HG03175 (cell line): ENCODE measurements at regions not wholly inside any gene's neighbourhood (a gene's known extent, or its start where the extent isn't known, plus 50 kb on each side); places are given as distances from the start of the nearest gene placed in this dataset.

Experiments used
- ATAC-seq: cut with Tn5 transposase; IDR thresholded peaks from one replicate; pipeline ENCODE4 v1.9.1; 2021; ENCODE audit warnings: mild to moderate bottlenecking, moderate library complexity; ENCODE audit not compliant: unreplicated experiment

DNA sequence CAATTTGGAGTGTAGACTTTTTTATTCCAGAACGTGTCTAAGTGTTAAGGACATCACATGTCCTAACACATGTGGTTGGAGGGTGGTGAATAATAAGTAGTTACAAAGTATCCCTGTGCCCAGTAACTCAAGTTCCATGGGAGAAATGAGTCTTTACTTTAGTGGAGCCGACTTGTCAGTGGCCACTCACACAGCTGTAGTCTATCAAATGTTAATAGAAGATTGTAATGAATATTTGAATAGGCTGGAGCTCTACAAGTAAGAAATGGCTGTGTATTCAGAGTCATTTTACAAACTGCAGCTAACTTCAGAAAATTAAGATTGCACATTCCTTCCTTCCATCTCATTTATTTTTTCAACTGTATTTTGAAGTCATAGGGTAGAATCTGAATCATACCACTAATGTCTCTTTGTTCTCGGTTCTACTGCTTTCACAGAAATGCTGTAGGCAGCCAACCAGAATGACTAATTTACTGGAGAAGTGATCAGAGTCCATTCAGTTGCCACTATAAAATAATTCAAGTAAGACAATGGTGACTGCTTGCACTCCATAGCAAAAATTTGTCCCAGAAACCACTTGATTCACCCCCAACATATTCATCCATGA, 394.8 kb downstream of the NR2F1-AS1 start:
- ATAC-seq = no peak

- ATAC-seq = no peak
Measured at GRCh38 chr5:93184041-93184440, 397.0 kb downstream of the NR2F1-AS1 start.

DNA sequence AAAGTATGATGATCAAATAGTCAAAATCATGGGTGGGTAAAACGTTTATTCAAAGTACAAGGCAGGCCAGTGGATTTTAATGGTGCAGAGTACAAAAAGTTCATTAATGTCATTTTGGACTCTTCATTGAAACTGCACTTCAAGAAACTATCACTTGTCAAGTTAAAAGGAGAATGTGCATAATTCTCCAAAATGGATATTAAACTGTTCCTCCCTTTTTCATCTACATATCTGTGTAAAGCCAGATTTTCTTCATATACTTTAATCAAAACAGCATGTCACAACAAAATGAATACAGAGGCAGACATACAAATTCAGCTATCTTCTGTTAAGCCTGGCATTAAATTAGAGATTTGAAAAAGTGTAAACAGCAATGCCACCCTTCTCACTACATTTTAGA, 401.6 kb downstream of the NR2F1-AS1 start:
- ATAC-seq = no peak

GRCh38 chr5:93174930-93175329, 406.1 kb downstream of the NR2F1-AS1 start:
- ATAC-seq = no peak

- no peak for ATAC-seq
Measured at GRCh38 chr5:93165559-93165958, 415.5 kb downstream of the NR2F1-AS1 start.

DNA sequence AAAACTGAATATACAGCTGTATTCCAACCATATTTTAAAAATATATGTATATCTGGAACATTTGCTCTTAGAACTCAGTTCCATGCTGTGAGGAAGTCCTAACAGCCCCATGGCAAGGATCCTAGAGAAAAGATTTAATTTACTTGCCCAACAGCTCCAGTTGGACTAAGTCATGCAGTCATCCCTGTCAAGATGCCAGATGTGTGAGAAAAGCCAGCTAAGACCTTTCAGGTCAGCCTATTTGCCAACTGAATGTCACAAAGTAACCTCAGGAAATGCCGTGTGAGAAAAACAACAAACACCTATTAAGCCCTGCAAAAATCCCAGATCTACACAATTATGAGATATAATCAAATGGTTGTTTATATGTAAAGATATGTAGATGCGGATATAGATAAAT, 416.3 kb downstream of the NR2F1-AS1 start:
- no peak for ATAC-seq

- no peak for ATAC-seq
Measured at GRCh38 chr5:93163010-93163663, 417.9 kb downstream of the NR2F1-AS1 start.

DNA sequence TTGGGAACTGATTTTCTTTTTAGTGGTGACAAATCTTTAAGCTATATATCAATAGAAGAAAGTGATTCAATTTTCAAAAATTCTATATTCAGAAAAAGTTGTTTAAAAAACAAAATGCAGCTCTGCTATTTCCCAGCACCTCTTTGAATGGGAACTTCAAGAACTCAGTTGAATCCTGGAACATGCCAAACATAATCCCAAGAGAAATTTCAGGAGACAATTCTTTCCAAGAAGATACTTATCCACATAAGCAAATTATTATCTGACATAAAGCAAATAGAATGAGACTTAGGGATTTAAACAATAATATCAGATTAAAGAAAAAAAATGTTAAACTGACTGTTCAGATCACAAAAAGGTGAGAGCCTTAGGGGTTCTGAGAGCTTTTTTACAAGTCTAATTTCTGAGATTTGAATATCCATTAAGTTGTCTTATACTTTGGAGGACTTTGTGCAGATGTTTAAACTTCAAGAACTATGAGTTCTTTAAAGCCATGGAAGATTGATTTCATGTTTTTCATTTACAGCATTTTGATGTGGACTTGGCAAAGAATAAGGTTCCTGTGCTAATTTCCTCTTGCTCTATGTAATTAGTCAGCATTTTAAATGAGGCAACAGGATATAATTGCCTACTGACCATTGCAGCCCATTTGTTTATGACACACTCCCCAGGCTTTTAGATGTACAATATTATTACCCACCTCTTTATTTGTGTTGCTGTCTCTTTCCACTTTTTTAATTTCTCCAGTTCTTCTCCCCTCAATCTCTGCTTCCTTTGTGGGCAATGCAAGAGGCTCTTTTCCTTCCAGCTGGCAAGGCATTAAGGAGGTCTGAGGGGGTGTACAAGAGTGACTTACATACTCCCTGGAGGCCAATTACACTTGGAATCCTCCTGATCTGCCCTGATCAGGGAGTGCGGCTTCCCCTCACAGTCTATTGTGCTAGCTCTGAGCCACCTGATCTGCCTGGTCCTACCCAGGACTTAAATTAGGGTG, 419.1 kb downstream of the NR2F1-AS1 start:
- no peak for ATAC-seq

- no peak for ATAC-seq
Measured at GRCh38 chr5:93158841-93159240, 422.2 kb downstream of the NR2F1-AS1 start.

GRCh38 chr5:93156566-93156965, 424.5 kb downstream of the NR2F1-AS1 start:
- no peak for ATAC-seq

DNA sequence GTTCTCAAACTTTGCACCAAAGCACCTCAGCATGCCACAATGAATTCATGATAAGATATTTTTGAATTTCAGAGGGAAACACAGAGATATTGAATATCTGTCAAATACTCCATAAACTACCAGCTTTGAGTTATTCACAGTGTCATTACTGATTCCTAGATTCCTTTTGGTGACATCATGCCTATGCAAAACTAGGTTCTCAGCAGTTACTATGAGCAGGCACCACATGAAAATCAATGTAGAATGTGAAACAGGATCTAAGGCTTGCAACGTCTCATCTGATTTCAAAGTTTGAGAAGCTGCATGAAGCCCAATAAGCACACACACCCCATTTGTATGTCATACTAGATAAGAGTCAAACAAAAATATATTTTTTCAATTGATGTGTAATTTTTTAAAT, 426.5 kb downstream of the NR2F1-AS1 start:
- no peak for ATAC-seq

GRCh38 chr5:93153461-93153860, 427.6 kb downstream of the NR2F1-AS1 start:
- no peak for ATAC-seq

GRCh38 chr5:93151896-93152295, 429.1 kb downstream of the NR2F1-AS1 start:
- no peak for ATAC-seq

- ATAC-seq = no peak
Measured at GRCh38 chr5:93151121-93151520, 429.9 kb downstream of the NR2F1-AS1 start.

DNA sequence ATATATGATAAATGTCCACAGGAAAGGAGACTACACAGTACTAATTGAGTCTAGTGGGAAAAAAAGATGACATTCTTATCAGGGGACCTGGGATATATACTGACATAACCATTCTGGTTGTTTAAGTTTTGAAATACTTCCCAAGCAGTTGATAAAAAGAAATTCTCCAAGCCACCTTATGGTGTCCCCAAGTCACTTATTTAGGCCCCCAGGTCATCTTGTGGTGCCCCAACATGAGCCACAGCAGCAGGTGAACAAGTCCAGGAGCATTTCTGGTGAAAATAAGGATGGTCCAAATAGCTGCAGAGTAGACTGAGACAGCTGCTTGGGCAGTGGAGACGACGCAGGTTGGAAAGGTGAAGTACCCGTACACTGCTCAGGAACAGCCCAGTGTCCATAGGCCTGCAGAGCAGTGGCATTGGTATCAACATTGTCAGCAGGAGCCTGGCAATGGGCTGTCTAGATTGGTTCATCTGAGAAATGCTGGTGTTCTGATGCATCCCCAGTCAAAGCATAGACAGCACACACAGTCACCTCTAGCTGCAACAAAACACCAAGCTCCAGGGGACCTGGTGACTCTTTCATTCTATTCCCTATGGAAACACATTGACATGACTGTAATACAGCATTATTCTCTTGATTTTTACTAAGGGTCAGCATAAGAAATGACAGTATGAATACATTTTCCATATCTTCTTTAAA, 430.6 kb downstream of the NR2F1-AS1 start:
- ATAC-seq = no peak

GRCh38 chr5:93145767-93146166, 435.3 kb downstream of the NR2F1-AS1 start:
- no peak for ATAC-seq

DNA sequence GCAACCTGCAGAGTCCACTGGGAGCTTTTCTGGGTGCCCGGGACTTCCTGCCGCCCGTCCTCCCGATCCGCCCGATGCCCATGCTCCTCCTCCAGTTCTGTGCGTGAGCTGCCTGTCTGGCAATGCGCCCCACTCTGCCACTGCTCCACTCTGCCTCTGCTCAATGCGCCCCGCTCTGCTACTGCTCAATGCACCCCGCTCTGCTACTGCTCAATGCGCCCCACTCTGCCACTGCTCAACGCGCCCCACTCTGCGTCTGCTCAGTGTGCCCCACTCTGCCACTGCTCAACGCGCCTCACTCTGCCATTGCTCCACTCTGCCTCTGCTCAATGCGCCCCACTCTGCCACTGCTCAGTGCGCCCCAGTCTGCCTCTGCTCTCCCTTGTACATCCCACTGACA, 436.0 kb downstream of the NR2F1-AS1 start:
- no peak for ATAC-seq

DNA sequence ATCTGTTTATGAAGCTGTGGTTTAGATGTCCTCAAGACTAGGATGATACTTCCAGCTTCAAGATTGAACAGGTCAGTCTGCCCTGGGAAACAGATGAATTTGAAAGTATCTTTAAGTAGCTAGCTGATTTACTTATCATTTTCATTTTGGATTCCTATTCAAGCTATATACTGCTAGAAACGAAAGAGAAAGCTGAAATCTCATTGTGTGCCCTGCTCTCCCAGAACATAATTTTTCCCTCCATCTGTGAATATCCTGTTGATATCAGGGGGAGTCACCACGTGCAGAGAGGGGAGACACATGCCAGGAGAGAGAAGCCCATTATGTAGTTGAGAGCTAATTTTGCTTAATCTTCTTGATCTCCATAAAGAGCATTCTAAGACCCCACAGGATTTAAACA, 439.1 kb downstream of the NR2F1-AS1 start:
- ATAC-seq = no peak

DNA sequence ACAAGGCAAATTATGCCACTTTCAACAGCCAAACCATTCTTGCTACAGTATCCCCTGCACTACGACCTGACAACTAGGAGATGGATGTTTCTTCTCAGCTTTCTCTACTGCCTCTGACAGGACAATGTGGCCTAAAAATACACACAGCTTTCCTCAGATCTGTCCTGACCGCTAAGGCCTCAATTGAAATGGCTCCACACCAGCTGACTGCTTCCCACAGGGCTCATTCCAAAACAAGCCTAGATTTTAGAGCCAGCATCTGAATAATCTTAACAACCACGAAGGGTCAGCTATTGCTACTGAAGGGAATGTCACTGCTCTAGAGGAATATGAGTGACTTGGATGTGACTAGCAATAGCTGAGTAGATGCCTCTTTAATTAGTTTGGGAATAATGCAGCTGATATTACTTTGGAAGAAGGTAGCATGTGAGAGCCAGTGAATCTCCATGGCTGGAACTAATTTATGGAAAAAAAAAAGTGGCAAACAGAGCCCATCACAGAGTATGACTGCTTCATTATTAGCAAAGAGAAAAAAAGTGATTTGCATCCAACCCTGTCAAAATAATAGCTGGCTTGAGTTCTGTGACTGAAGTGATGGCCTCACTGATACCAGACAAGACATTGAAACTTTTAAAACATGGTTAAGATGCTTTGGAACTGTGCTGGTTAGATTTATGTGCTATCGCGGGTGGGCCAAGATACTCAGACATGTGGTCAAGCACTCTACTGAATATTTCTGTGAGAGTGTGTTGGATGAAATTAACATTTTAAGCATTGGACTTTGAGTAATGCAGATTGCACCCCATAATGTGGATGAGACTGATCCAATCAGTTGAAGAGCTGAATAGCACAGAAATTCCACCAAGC, 450.2 kb downstream of the NR2F1-AS1 start:
- ATAC-seq = no peak

GRCh38 chr5:93126634-93127033, 454.4 kb downstream of the NR2F1-AS1 start:
- ATAC-seq = no peak
